Skin of body (tissue), 1 donor: ENCODE measurements at regions not wholly inside any gene's neighbourhood (a gene's known extent, or its start where the extent isn't known, plus 50 kb on each side); places are given as distances from the start of the nearest gene placed in this dataset.
"Not testable (repeated sequence)": the region's sequence is repeated elsewhere in the genome, so short reads cannot be mapped to it uniquely, and the experiment has no call there.

Source experiments
- DNase-seq: peaks from one replicate; lab custom pipeline; 2025; lab: John Stamatoyannopoulos, UW

DNA sequence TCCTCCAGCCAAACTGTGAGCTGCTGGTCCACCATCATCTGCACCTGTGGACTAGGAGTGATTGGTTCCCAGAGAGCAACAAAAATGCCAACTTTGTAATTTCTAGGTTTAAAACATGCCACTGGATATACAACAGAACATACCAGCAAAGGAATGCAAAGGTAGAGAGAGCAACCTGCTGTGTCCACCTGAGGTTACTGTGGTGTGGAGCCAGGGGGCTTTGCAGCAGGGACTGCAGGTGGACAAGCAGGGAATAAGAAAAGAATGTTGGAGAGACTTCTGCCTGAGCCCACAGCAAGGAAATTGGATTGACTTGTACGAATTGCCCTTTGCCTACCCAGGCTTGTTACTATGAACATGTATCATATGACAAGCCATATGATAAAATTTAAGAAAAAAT, 345.2 kb upstream of the SPHKAP start:
- no peak for DNase-seq

DNA sequence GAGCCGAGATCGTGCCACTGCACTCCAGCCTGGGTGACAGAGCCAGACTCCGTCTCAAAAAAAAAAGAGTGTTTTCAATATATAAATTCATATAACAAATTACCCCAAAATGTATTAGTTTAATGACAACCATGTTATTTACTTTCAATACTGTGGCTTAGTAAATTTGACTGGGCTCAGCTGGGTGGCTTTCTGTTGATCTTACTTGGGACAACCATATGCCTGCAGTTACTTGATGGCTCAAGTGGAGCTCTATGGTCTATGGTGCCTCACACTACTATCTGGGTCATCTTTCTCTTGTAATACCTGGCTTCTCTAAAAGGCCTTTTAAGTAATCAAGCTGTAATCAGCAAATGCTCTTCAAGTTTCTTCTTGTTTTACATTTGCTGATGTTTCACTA, 341.5 kb upstream of the SPHKAP start:
- no peak for DNase-seq

DNA sequence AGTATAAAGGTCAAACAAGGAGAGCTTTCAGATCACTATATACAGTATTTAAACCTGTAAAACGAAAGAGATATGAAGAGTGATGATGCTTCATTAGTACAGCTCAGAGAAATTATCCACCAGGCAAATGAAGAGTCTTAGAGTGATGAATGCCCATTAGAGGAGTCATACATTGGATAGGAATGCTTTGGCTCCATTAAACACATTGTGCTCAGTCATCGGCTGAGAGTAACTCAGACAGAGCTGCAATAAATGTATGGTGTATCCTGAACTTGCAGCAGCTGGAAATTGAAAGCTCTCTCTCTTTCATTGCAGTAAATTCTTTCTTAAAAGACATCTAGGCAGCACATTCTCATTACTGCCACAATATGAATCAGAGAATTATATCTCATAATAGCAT, 340.8 kb upstream of the SPHKAP start:
- no peak for DNase-seq

DNA sequence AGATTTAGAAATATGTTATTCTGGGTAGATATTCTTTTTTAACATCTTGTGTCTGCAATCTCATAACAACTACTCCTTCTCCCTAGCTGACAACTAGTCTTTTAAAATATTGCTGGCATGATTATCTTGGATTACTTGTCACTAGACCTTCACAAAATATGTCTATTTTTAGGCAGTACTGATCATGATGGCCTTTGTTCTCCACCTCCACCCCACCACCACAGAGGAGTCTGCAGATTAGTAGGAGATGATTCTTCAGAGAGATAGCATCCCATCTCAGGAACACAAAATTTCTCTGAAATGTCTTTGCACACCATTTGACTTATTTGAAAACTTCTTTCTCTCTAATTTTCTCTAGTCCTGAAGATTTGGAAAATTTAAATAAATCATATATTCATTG, 338.1 kb upstream of the SPHKAP start:
- no peak for DNase-seq

DNA sequence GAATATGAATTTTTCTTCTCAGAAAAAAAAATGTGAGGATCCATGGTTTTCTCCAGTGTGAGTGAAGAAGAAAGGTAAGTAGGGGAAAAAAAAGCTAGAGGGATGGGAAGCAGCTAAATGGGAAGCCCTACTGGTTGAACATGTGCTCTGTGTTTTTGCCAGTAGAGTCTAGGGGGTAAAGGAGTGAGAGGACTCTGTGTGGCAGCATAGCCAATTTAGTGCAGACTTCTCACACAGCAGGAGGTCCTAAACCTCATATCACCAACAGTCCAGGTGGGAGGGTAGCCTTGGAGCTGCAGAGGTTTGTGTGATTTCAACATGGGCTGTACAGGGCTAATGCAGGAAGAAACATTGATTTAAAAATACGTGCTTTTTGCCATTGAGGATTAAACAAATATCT, 334.5 kb upstream of the SPHKAP start:
- DNase-seq, result no peak

DNA sequence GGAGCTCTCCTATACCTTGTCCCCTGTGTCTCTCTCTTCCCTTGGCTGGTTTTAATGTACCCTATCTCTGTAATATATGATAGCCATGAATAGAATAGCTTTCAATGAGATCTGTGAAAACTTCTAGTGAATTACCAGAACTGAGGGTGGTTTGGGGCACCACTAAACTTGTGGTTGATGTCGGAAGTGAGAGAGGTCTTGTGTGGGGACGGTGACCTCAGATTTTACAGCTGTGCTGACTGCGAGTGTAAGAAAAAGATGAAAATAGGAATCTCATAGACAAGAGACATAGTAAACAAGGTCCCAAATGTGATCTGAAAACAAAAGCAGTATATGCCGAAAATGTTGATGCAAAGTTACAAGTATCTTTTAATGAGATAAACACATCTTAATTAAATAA, 332.0 kb upstream of the SPHKAP start:
- DNase-seq, result not testable (repeated sequence)

DNA sequence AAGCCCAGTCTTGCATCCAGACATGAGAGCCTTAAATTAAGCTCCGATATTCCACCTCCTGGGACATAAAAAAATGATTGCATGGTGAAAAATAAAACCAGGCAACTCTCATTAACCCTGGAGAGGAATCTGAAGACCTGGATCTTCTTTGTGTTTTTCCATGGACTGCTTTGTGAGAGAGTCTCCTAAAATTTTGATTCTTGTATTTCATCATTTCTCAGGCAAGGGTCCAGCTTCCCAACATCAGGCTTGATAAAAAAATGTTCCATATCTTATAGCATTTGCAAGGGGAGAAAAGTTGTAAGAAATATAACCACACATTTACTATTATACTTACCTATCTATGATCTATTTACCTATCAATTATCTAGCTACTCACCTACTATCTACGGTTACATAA, 327.5 kb upstream of the SPHKAP start:
- DNase-seq, result no peak

DNA sequence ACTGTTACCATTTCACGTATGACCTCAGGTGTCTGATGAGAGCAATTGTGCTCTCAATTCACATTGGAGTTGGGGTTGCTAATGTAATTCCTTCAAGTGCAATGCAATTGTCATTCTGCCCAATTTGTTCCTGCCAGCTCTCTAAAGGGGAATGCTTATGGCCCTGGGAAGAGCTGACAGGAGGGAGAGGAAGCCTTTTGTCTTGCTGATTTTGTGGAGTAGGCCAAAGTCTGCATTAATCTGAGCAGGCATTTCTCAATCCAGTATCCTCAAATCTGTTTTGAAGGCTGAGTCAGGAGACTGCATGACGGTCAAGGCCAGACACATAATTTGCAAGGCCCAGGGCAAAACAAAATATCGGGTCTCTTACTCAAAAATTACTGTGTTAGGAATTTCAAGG, 326.4 kb upstream of the SPHKAP start:
- DNase-seq, result no peak

DNA sequence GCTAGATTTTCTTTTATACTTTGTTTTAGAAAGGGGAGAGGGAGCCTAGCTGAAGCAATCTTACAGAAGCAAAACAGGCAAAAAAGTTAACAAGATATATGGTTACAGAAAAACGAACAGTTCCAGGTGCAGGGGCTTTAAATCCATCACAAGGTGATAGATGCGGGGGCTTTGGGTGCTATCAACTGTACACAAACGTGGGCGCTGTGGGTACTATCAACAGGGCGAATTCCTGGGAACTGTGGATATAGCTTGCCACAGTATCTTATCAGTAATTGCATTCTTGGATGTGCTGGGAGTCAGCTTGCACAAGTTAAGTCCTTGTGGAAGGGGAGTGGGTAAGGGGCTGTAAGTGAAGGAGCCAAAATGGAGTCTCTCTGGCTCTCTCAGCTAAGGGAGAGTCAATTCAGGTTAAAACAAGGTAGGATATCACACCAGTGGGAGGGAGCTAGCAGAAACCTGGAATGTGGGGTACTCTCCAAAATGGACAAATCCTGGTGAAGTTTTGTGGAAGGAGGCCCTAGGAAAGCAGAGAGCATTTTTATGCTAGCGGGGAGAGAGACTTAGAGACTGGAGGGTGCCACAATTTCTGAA, 325.8 kb upstream of the SPHKAP start:
- DNase-seq, result no peak

DNA sequence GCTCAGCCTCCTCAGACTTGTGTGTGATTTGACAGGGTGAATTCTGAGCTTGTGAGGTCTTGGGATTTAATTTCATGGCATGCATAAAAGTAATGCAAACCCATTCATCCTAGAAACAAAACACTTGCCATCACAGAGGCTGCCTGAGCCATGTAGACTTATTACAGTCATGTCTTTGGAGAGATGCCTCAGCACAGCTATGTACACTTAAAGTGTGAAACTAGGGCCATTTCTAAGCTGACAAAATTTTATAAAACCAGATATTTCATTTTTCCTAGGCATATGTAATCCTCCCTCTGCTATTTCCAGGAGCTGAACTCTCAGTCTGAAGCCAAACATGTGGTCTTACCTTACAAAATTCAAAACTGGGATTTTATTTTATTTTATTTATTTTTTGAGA, 322.2 kb upstream of the SPHKAP start:
- DNase-seq, result no peak

DNA sequence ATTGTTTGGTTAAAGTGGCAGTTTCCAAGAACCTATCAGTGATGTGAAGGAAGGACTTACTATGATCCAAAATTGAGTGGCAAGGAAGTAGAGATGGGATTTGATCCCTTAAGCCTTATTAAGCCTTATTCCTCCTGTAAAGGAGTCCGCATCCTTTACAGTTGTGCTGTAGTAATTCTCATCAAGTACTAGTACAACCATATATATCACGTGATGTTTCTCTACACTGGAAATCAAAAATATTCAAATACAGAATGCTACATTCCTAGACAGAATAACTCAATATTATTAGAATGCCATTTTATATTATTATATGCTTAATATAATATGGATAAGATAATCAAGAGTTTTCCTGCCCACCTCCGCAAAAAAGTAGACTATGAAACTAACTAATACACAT, 312.4 kb upstream of the SPHKAP start:
- no peak for DNase-seq

DNA sequence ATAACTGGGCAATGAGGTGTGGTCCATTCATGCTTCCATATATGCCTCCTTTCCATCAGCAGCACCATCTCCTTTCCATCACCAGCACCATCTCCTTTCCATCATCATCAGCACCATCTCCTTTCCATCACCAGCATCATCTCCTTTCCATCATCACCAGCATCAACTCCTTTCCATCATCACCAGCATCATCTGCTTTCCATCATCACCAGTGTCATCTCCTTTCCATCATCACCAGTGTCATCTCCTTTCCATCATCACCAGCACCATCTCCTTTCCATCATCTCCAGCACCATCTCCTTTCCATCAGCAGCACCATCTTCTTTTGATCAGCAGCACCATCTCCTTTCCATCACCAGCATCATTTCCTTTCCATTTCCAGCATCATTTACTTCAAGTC, 297.5 kb upstream of the SPHKAP start:
- DNase-seq, result no peak

DNA sequence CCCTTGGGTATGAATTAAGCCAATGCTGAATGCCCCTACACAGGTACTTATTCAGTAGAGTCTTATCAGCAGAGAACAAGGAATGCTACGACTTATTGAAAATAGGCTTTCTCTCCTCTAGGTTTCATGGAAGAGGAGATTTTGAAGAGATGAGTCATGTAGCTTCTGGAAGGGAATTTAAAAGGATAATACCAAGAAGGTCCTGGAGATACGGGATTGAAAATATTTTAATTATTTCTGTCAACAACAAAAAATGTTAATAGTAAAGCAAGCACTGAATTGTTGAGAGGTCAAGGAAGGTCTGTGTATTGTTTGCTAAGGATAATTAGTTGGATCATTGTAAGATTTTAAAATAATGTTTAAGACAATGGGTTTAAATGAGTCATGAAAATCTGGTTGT, 293.0 kb upstream of the SPHKAP start:
- no peak for DNase-seq

DNA sequence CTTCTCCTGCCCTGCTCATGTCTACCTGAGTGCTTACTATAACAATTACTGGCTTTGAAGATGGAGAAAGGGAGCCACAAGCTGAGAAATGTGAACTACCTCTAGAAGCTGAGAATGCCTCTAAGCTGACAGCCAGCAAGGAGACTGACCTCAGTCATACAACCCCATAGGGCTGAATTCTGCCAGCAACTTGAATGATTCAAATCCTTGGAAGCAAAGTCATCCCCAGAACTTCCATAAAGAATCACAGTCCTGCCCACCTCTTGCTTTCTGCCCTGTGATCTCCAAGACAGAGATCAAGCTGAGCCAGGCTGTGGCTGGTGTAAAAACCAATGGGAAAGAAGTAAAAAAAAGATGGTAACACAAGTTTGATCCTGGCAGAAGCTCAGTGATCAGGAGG, 288.2 kb upstream of the SPHKAP start:
- DNase-seq, result no peak

DNA sequence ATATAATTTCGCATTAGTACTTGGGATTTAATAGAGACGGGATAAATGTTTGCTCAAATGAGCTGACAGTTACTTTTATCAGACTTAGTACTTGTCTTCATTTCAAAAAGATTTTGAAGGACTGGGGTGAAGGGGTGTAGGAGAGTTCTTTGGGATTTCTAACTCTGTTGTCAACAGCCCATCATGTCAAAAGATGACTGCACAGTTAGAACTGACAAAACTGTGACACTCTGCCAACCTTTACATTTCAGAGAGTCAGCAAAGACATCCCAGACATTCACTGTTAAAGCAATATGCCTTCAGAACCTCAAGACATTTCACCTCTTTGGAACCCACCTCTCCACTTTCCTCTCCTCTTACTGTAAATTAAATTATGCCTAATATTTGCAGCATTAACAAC, 285.4 kb upstream of the SPHKAP start:
- no peak for DNase-seq

DNA sequence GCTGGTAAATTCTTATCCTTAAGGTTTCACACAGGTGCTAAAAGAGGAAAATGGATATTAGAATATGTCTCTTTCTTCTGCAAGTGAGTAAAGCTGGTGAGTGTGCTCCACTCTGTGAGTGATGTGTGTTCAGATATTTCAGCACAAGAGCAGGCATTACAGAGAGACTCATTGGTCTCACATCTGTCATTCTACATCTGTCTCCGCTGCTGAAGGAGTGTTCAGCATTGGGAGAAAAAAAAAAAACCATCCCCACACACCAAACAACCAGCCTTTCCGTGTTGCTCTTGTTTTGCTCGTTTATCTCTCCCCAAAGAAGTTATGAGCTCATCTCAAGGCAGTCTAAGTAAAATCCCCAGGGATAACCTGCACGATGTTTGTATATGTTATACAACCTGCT, 283.9 kb upstream of the SPHKAP start:
- DNase-seq, result no peak

DNA sequence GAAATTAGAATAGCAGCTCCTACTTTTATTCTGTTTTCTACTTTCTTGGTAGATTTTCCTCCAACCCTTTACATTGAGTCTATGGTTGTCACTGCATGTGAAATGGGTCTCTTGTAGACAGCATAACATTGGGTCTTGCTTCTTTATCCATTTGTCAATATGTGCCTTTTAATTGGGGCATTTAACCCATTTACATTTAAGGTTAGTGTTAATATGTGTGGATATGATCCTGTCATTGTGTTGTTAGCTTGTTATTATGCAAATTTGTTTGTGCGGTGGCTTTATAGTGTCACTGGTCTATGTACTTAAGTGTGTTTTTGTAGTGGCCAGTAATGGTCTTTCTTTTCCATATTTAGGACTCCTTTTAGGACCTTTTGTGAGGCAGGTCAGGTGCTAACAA, 276.9 kb upstream of the SPHKAP start:
- no peak for DNase-seq

DNA sequence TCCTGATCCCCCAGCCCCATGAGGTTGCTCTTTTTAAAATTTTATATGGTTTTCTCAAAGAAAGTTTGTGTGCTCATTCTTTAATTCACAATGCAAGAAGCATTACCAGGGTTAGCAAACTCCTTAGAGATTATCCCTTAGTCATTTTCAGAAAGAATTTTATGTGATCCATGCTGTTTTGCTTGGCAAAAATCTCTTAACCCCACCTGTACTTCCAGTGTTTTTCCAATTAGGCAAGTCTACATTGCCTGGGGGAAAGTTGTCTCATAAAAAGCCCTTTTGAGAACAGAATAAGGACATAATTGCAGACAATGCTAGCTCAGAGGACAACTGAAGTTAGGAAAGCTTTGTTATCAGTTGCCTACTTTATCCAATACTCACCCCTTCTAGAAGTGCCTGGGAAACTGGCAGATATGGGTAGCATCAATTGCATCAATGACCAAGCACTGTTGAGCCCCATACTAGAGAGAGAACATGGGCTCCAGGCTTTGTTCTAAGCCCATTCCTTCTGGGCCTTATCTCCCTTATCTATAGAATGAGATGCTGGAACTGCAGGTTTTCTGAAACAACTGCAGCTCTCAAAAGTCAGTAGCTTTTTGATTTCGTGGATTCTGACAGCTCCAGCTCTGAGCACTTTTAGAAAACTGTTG, 265.9 kb upstream of the SPHKAP start:
- DNase-seq, result no peak

DNA sequence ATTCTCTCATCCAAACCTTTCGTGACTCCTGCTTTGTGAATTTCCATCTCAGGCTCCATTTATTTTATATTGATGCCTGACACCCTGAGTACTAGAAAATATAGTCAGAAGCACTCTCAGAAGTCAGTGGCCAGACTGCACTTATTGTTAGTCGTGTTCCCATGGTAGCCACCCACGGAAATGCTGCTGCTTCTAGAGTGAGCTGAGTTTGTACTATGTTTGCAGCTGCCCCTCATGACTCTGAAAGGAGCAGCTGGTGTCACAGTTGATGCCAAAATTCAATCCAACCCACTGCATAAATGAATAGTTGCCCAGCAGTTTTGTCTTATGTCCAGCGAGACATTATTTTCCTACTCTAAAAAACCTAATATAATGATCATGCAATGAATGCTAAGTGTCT, 265.2 kb upstream of the SPHKAP start:
- DNase-seq, result no peak

DNA sequence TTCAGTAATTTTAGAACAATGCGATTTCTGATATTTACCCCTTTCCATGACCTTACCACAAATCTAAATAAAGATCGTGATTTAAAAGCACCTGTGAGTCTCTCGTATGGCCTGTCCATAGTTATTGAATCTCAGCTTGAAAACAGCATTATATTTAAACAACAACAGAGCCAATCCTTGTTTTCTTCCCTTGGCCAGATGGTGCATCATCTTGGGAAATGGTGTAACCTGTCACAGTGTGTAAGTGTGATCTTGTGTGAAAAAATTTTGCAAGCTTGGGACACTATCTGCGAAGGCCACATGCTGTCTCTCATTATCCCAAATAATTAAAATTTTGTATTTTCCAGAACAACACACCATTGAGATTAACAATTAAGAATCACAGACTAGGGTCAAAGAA, 262.7 kb upstream of the SPHKAP start:
- no peak for DNase-seq

DNA sequence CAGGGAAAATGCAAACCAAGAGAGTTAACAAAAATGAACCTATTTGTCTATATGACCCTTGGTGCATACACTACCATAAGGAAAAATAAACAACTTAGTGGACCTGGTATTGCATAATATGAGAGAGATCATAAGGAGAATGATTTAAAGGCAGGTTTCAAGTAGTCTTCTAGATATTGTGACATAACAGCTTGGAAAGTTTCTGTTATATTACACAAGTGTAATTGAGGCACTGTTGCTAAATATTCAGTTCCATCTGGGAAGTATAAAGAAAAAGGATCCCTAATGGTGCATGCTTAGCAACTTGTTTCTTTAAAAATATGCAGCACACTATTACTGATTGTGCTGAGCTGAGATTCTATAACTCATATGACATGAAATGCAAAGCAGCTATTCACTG, 252.2 kb upstream of the SPHKAP start:
- DNase-seq, result no peak

DNA sequence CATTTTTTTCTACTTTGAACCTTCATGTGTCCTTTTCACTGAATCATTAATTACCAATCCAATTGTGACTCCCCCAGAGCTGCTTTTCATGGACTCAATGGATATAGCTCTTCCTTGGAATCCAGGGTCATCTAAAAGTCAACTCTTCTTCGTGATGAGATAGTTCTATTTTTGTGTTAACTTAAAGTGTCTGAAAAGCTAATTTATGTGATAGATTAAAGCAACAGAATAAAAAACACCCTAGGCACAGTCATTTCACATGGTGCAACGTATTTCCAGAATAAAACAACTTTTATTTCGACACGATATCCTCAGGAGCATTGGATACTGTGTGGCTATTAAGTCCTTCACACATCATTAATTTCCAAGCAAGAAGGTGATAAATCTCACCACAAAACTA, 250.6 kb upstream of the SPHKAP start:
- DNase-seq, result no peak

DNA sequence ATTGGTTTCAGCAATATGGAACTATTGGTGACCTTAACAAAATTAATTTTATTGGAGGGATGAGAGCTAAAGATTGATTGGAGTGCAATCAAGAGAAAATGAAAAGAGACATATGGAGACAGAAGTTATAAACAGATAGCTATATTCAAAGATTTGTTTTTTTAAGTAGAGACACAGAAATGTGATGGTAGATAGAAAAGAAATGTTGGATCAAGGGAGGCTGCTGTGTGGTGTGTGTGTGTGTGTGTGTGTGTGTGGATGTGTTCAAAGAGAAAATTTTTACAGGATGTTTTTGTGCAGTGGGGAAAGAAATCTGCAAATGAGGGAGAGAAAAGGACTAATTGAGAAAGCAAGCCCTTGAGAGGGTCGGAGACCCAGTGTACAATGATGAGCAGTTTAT, 249.5 kb upstream of the SPHKAP start:
- no peak for DNase-seq
